ENCODE measurements at regions not wholly inside any gene's neighbourhood (a gene's known extent, or its start where the extent isn't known, plus 50 kb on each side); places are given as distances from the start of the nearest gene placed in this dataset.

- TF ChIP-seq TAF1 (IDR thresholded peaks at IDR 0.05; ENCODE audit: borderline replicate concordance, insufficient read depth, low read length) (no peak), POLR2AphosphoS5 (IDR thresholded peaks at IDR 0.05; ENCODE audit: low read depth, low read length) (no peak), SIN3A (IDR thresholded peaks at IDR 0.05; ENCODE audit: borderline replicate concordance, insufficient read depth, low read length) (no peak), FOXP2 (optimal IDR thresholded peaks at IDR 0.05; ENCODE audit: borderline replicate concordance, extremely low read depth, extremely low read length, insufficient read depth) (no peak)
- TF ChIP-seq, protein P1, sequence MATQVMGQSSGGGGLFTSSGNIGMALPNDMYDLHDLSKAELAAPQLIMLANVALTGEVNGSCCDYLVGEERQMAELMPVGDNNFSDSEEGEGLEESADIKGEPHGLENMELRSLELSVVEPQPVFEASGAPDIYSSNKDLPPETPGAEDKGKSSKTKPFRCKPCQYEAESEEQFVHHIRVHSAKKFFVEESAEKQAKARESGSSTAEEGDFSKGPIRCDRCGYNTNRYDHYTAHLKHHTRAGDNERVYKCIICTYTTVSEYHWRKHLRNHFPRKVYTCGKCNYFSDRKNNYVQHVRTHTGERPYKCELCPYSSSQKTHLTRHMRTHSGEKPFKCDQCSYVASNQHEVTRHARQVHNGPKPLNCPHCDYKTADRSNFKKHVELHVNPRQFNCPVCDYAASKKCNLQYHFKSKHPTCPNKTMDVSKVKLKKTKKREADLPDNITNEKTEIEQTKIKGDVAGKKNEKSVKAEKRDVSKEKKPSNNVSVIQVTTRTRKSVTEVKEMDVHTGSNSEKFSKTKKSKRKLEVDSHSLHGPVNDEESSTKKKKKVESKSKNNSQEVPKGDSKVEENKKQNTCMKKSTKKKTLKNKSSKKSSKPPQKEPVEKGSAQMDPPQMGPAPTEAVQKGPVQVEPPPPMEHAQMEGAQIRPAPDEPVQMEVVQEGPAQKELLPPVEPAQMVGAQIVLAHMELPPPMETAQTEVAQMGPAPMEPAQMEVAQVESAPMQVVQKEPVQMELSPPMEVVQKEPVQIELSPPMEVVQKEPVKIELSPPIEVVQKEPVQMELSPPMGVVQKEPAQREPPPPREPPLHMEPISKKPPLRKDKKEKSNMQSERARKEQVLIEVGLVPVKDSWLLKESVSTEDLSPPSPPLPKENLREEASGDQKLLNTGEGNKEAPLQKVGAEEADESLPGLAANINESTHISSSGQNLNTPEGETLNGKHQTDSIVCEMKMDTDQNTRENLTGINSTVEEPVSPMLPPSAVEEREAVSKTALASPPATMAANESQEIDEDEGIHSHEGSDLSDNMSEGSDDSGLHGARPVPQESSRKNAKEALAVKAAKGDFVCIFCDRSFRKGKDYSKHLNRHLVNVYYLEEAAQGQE (IDR thresholded peaks at IDR 0.05; ENCODE audit: insufficient read depth in 1 of 2, low read depth in 2 of 2, low read length in 2 of 2) = no peak
Measured at GRCh38 chr1:208524925-208525324, 280.7 kb upstream of the PLXNA2 start.

Measured in PFSK-1 (cell line).